ENCODE measurements at regions not wholly inside any gene's neighbourhood (a gene's known extent, or its start where the extent isn't known, plus 50 kb on each side); places are given as distances from the start of the nearest gene placed in this dataset.

DNA sequence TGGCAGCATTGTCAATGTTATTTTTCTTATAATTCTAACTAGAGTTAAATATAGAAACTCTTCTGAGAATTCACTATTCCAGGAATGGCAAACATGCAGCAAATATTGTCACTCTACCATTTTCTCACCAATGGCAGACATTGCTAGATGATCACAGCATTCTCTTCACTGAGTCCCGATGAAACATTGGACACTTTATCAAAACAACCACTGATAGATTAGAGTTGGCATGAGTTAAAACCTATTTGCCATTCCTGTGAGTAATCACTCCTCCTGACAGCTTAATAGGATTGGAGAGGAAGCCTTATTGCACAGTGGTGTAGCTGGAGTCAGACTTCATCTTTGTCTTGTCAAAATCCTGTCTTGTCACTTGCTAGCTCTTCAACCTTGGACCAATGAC lies 163.9 kb upstream of the THUMPD2 start:
- no peak for TF ChIP-seq POLR2A (IDR thresholded peaks at IDR 0.05)
- TF ChIP-seq, protein P1, sequence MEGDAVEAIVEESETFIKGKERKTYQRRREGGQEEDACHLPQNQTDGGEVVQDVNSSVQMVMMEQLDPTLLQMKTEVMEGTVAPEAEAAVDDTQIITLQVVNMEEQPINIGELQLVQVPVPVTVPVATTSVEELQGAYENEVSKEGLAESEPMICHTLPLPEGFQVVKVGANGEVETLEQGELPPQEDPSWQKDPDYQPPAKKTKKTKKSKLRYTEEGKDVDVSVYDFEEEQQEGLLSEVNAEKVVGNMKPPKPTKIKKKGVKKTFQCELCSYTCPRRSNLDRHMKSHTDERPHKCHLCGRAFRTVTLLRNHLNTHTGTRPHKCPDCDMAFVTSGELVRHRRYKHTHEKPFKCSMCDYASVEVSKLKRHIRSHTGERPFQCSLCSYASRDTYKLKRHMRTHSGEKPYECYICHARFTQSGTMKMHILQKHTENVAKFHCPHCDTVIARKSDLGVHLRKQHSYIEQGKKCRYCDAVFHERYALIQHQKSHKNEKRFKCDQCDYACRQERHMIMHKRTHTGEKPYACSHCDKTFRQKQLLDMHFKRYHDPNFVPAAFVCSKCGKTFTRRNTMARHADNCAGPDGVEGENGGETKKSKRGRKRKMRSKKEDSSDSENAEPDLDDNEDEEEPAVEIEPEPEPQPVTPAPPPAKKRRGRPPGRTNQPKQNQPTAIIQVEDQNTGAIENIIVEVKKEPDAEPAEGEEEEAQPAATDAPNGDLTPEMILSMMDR (IDR thresholded peaks at IDR 0.05) = no peak
